GM03348 (cell line): ENCODE measurements at regions not wholly inside any gene's neighbourhood (a gene's known extent, or its start where the extent isn't known, plus 50 kb on each side); places are given as distances from the start of the nearest gene placed in this dataset.

ENCODE experiments used
- DNase-seq: peaks from one replicate; pipeline ENCODE4 v3.0.0; 2012; ENCODE audit warnings: low spot score

- DNase-seq = no peak
Observed at GRCh38 chr13:77423296-77423695, 96.4 kb upstream of the MYCBP2 start.

- DNase-seq = no peak
Observed at GRCh38 chr13:77422724-77423123, 95.8 kb upstream of the MYCBP2 start.

- no peak for DNase-seq
Observed at GRCh38 chr13:77417897-77418296, 91.0 kb upstream of the MYCBP2 start.

GRCh38 chr13:77416666-77417212, 89.8 kb upstream of the MYCBP2 start:
- DNase-seq = no peak

GRCh38 chr13:77415253-77416071, 88.6 kb upstream of the MYCBP2 start:
- DNase-seq = no peak

- no peak for DNase-seq
Observed at GRCh38 chr13:77412860-77413259, 86.0 kb upstream of the MYCBP2 start.

GRCh38 chr13:77412116-77412635, 85.3 kb upstream of the MYCBP2 start:
- DNase-seq = no peak

- DNase-seq = no peak
Observed at GRCh38 chr13:77409412-77409811, 82.5 kb upstream of the MYCBP2 start.

- DNase-seq = no peak
Observed at GRCh38 chr13:77406644-77407440, 79.9 kb upstream of the MYCBP2 start.

- DNase-seq = no peak
Observed at GRCh38 chr13:77398825-77399620, 72.1 kb upstream of the MYCBP2 start.

- DNase-seq = peak; percentile 35
Observed at GRCh38 chr13:77397636-77398035, 70.7 kb upstream of the MYCBP2 start.

- no peak for DNase-seq
Observed at GRCh38 chr13:77391475-77391874, 64.6 kb upstream of the MYCBP2 start.

GRCh38 chr13:77390391-77390790, 63.5 kb upstream of the MYCBP2 start:
- peak; percentile 18 for DNase-seq

GRCh38 chr13:77389625-77390000, 62.7 kb upstream of the MYCBP2 start:
- DNase-seq = no peak

- no peak for DNase-seq
Observed at GRCh38 chr13:77388944-77389624, 62.2 kb upstream of the MYCBP2 start.

- DNase-seq = no peak
Observed at GRCh38 chr13:77387607-77388200, 60.8 kb upstream of the MYCBP2 start.

- DNase-seq = peak; percentile 77
Observed at GRCh38 chr13:77386880-77387606, 60.1 kb upstream of the MYCBP2 start.

- DNase-seq = no peak
Observed at GRCh38 chr13:77386046-77386445, 59.2 kb upstream of the MYCBP2 start.

GRCh38 chr13:77384999-77385398, 58.1 kb upstream of the MYCBP2 start:
- peak; percentile 31 for DNase-seq

GRCh38 chr13:77383097-77383496, 56.2 kb upstream of the MYCBP2 start:
- no peak for DNase-seq
